ENCODE measurements at regions not wholly inside any gene's neighbourhood (a gene's known extent, or its start where the extent isn't known, plus 50 kb on each side); places are given as distances from the start of the nearest gene placed in this dataset.

DNA sequence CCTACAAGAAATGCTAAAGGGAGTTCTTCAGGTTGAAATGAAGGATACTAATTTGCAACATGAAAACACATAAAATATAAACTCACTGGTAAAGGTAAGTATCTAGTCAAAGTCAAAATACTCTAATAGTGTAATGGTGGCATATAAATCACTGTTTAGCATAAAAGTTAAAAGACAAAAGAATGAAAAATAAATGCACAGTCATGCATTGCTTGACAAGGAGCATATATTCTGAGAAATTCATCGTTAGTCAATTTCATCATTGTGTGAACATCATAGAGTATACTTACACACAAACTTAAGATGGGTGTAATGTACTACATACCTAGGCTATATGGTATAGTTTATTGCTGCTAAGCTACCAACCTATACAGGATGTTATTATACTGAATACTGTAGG, 194.4 kb upstream of the PDE5A start:
- intact Hi-C loops (cut with micrococcal nuclease), result loop anchor here (5.0 kb wide), 2 partner anchors 36 to 199 kb away; no protein-coding TSS in a partner anchor
- no peak overlapping the region for H3K4me2 ChIP-seq (ENCODE audit: low read depth, low read length)
- no peak overlapping the region for H2BK120ac ChIP-seq (ENCODE audit: low read depth, low read length)
- H3K9me1 ChIP-seq (ENCODE audit: insufficient read depth, low read length), result no peaks in the 10 kb centered on the region
- H3K79me1 ChIP-seq (ENCODE audit: low read depth in 1 of 2, low read length in 2 of 2), result no peaks in the 10 kb centered on the region
- H3K18ac ChIP-seq (ENCODE audit: low read depth, low read length), result no peak overlapping the region
- CTCF ChIA-PET, result interaction anchor here (0.6 kb wide), 1 partner anchor 34 kb away, joined by 6 read pairs; no protein-coding TSS in a partner anchor
- no CpG with 5 or more reads among the region's 1 CpG for WGBS, 2 experiments (ENCODE audit: extremely low coverage in 2 of 2, insufficient read length in 1 of 2)
- H2BK5ac ChIP-seq (ENCODE audit: low read depth, low read length, poor library complexity, severe bottlenecking), result no peak overlapping the region
- TF ChIP-seq CHD1 (IDR thresholded peaks at IDR 0.05; ENCODE audit: low read depth, low read length), result no peak
- peak; percentile 78 for TF ChIP-seq NFE2L2 (IDR thresholded peaks at IDR 0.05; ENCODE audit: low read depth, low read length)
- no peak for TF ChIP-seq RCOR1 (IDR thresholded peaks at IDR 0.05; ENCODE audit: insufficient replicate concordance, low read length)
- BruUV-seq (replicated peaks), result no TSS peak
- no peak overlapping the region for H3K56ac ChIP-seq (ENCODE audit: extremely low read depth, insufficient read depth, low read length)
- no peak overlapping the region for H2AK5ac ChIP-seq (ENCODE audit: low read depth, low read length)
- dilution Hi-C loops (cut with HindIII; ENCODE audit: low sequenced_read_pairs, unreplicated experiment), result no loop called here
- no peak overlapping the region for H3K4me3 ChIP-seq (ENCODE audit: insufficient read depth, low read depth, low read length)
- no peaks in the 10 kb centered on the region for H3K4me1 ChIP-seq (ENCODE audit: control insufficient read depth, insufficient read depth, low read length)
- H3K9me3 ChIP-seq (ENCODE audit: control insufficient read depth, insufficient read depth, low read length), result 0 out of 2 replicates have a peak, but pooled peaks cover 2% of the 10 kb centered on the region
- no peaks in the 10 kb centered on the region for H3K36me3 ChIP-seq (ENCODE audit: control insufficient read depth, insufficient read depth, low read length)
- ATAC-seq (ENCODE audit: low read depth) (no peak), DNase-seq (no peak)
- no peak overlapping the region for H2BK20ac ChIP-seq (ENCODE audit: low read depth, low read length)
- no peak overlapping the region for H3K23ac ChIP-seq (ENCODE audit: low read depth, low read length)
- in situ Hi-C loops (cut with MboI; ENCODE audit: low sequenced_read_pairs), result no loop called here
- H4K5ac ChIP-seq (ENCODE audit: low read depth, low read length), result no peak overlapping the region
- no peaks in the 10 kb centered on the region for H4K20me1 ChIP-seq (ENCODE audit: insufficient read depth, low read length)
- H3K14ac ChIP-seq (replicated peaks; ENCODE audit: low read depth, low read length), result no peak overlapping the region
- no peak overlapping the region for H2AK9ac ChIP-seq (replicated peaks; ENCODE audit: low read depth, low read length, poor library complexity)
- no peak overlapping the region for H2AFZ ChIP-seq (replicated peaks; ENCODE audit: low read length, poor library complexity)
- H4K91ac ChIP-seq (ENCODE audit: insufficient read depth, low read depth, low read length), result no peak overlapping the region
- H3K27me3 ChIP-seq (ENCODE audit: control insufficient read depth, insufficient read depth, low read length), result no peaks in the 10 kb centered on the region
- no peak overlapping the region for H3K27ac ChIP-seq (ENCODE audit: insufficient read depth, low read length)
- H4K8ac ChIP-seq (ENCODE audit: low read depth in 2 of 2, low read length in 2 of 2), result no peak overlapping the region
- no peak overlapping the region for H3K9ac ChIP-seq (ENCODE audit: low read depth, low read length)
- no peak overlapping the region for H3K4ac ChIP-seq (ENCODE audit: low read depth, low read length)
- POLR2A ChIA-PET (ENCODE audit: unreplicated experiment), result no interaction called here
- H2BK15ac ChIP-seq (ENCODE audit: low read depth, low read length), result no peak overlapping the region
